ENCODE measurements at regions not wholly inside any gene's neighbourhood (a gene's known extent, or its start where the extent isn't known, plus 50 kb on each side); places are given as distances from the start of the nearest gene placed in this dataset.

GRCh38 chr2:117406443-117406842 is 408.0 kb upstream of the DDX18 start:
- no peak for DNase-seq

GRCh38 chr2:117407746-117408145 is 406.7 kb upstream of the DDX18 start:
- DNase-seq: no peak

GRCh38 chr2:117409443-117409842 is 405.0 kb upstream of the DDX18 start:
- no peak for DNase-seq

- DNase-seq: no peak
Observed at GRCh38 chr2:117411983-117412382, 402.5 kb upstream of the DDX18 start.

GRCh38 chr2:117432746-117433145 is 381.7 kb upstream of the DDX18 start:
- no peak for DNase-seq

- no peak for DNase-seq
Observed at GRCh38 chr2:117436697-117437096, 377.8 kb upstream of the DDX18 start.

- DNase-seq: peak; percentile 39
Observed at GRCh38 chr2:117470311-117471095, 344.0 kb upstream of the DDX18 start.

GRCh38 chr2:117481608-117482007 is 332.9 kb upstream of the DDX18 start:
- no peak for DNase-seq

GRCh38 chr2:117485588-117485987 is 328.9 kb upstream of the DDX18 start:
- no peak for DNase-seq

- DNase-seq: no peak
Observed at GRCh38 chr2:117486081-117486480, 328.4 kb upstream of the DDX18 start.

GRCh38 chr2:117492209-117492851 is 322.2 kb upstream of the DDX18 start:
- DNase-seq: no peak

GRCh38 chr2:117500721-117501120 is 313.8 kb upstream of the DDX18 start:
- no peak for DNase-seq

GRCh38 chr2:117502121-117502520 is 312.4 kb upstream of the DDX18 start:
- no peak for DNase-seq

GRCh38 chr2:117512307-117512706 is 302.2 kb upstream of the DDX18 start:
- DNase-seq: no peak

- DNase-seq: no peak
Observed at GRCh38 chr2:117514371-117514770, 300.1 kb upstream of the DDX18 start.

- no peak for DNase-seq
Observed at GRCh38 chr2:117519238-117519637, 295.3 kb upstream of the DDX18 start.

- no peak for DNase-seq
Observed at GRCh38 chr2:117519721-117520120, 294.8 kb upstream of the DDX18 start.

GRCh38 chr2:117523267-117523666 is 291.2 kb upstream of the DDX18 start:
- DNase-seq: no peak

GRCh38 chr2:117523711-117524238 is 290.7 kb upstream of the DDX18 start:
- DNase-seq: no peak

GRCh38 chr2:117536139-117536538 is 278.4 kb upstream of the DDX18 start:
- no peak for DNase-seq

- no peak for DNase-seq
Observed at GRCh38 chr2:117537032-117537431, 277.5 kb upstream of the DDX18 start.

GRCh38 chr2:117551858-117552257 is 262.6 kb upstream of the DDX18 start:
- DNase-seq: no peak

GRCh38 chr2:117553448-117553847 is 261.0 kb upstream of the DDX18 start:
- DNase-seq: no peak

- no peak for DNase-seq
Observed at GRCh38 chr2:117555965-117556364, 258.5 kb upstream of the DDX18 start.
